Ascending aorta (tissue), 2 donors: ENCODE measurements at regions not wholly inside any gene's neighbourhood (a gene's known extent, or its start where the extent isn't known, plus 50 kb on each side); places are given as distances from the start of the nearest gene placed in this dataset.

Source experiments
- DNase-seq, 2 donors: peaks; one replicate each; pipeline ENCODE4 v3.0.0-alpha.2; 2019; ENCODE audit warnings: low spot score in 2 of 2
- H3K27ac ChIP-seq, 2 donors: fragments of 200-600 bp; sonication (generic); one replicate each; pipeline ENCODE4 v1.5.1; 2016 to 2017; ENCODE audit warnings: mild to moderate bottlenecking in 1 of 2
- H3K27me3 ChIP-seq: fragments of 200-600 bp; sonication (generic); one replicate; pipeline ENCODE4 v1.5.1; 2017
- H3K36me3 ChIP-seq, 2 donors: fragments of 200-600 bp; sonication (generic); one replicate each; pipeline ENCODE4 v1.5.1; 2016
- H3K4me1 ChIP-seq, 2 donors: fragments of 200-600 bp; sonication (generic); one replicate each; pipeline ENCODE4 v1.5.1; 2016 to 2017; ENCODE audit warnings: mild to moderate bottlenecking in 1 of 2
- H3K4me3 ChIP-seq, 2 donors: fragments of 200-600 bp; sonication (generic); one replicate each; pipeline ENCODE4 v1.5.1; 2016 to 2017; ENCODE audit warnings: mild to moderate bottlenecking in 1 of 2
- H3K9me3 ChIP-seq, 2 donors: fragments of 200-600 bp; sonication (generic); one replicate each; pipeline ENCODE4 v1.5.1; 2016
- CTCF ChIP-seq, 3 experiments: fragments of 200-600 bp in 2 of 3; fragments of 450-650 bp in 1 of 3; sonication (generic) in 2 of 3; IDR thresholded peaks; one replicate each; pipeline ENCODE4 v1.5.1; 2016 to 2019; ENCODE audit warnings: antibody characterized with exemption in 3 of 3, mild to moderate bottlenecking in 1 of 3, moderate library complexity in 1 of 3
- intact Hi-C: fragments of 100-400 bp; cut with DNase I; formaldehyde crosslinking; loops from one replicate; pipeline ENCODE4 v1.15.1; 2023

- Histone ChIP-seq H3K27me3 (no peaks in the 10 kb centered on the region), H3K4me1 (peaks cover 0 to 2% of the 10 kb centered on the region in 2 donors), H3K4me3 (peak overlapping the region; percentile 84 to 89), H3K36me3 (no peaks in the 10 kb centered on the region), H3K9me3 (no peaks in the 10 kb centered on the region), H3K27ac (peak overlapping the region; percentile 91 to 98)
- TF ChIP-seq CTCF (IDR thresholded peaks at IDR 0.05) = no peak
- peak in 1 of 2 donors; percentile 71 for DNase-seq
- intact Hi-C loops = loop anchor here (2.0 to 10.0 kb wide), 6 partner anchors 133 to 1768 kb away; partner anchors contain the start of genes IFRD1 and MDFIC
These were observed 165.9 kb upstream of the PPP1R3A start for GRCh38 chr7:114084472-114085312.

GRCh38 chr7:114084002-114084471 lies 165.2 kb upstream of the PPP1R3A start:
- TF ChIP-seq CTCF (IDR thresholded peaks at IDR 0.05) = no peak
- intact Hi-C loops = loop anchor here (2.0 to 10.0 kb wide), 4 partner anchors 323 to 1768 kb away; partner anchors contain the start of gene IFRD1
- Histone ChIP-seq H3K27me3 (no peaks in the 10 kb centered on the region), H3K4me1 (peaks cover 0 to 2% of the 10 kb centered on the region in 2 donors), H3K27ac (peak overlapping the region; percentile 91 to 98), H3K36me3 (no peaks in the 10 kb centered on the region), H3K9me3 (no peaks in the 10 kb centered on the region), H3K4me3 (peak overlapping the region; percentile 84 to 89)
- DNase-seq = no peak

- TF ChIP-seq CTCF (IDR thresholded peaks at IDR 0.05) = no peak
- Histone ChIP-seq H3K36me3 (no peaks in the 10 kb centered on the region), H3K27me3 (no peaks in the 10 kb centered on the region), H3K9me3 (no peaks in the 10 kb centered on the region), H3K27ac (peak overlapping the region; percentile 91 to 98), H3K4me1 (peaks cover 0 to 2% of the 10 kb centered on the region in 2 donors), H3K4me3 (peak overlapping the region; percentile 84 to 89)
- intact Hi-C loops = loop anchor here (2.0 to 10.0 kb wide), 5 partner anchors 323 to 1769 kb away; partner anchors contain the start of gene IFRD1
- DNase-seq = peak in 1 of 2 donors; percentile 67
These were observed 164.6 kb upstream of the PPP1R3A start for GRCh38 chr7:114083166-114084001.

- intact Hi-C loops = loop anchor here (2.0 to 10.0 kb wide), 4 partner anchors 458 to 1770 kb away; partner anchors contain the start of gene IFRD1
- H3K4me1 ChIP-seq = peaks cover 0 to 2% of the 10 kb centered on the region in 2 donors
- H3K9me3 ChIP-seq = no peaks in the 10 kb centered on the region
- no peak for DNase-seq
- H3K4me3 ChIP-seq = peak overlapping the region; percentile 84 to 89
- no peaks in the 10 kb centered on the region for H3K36me3 ChIP-seq
- H3K27ac ChIP-seq = peak overlapping the region; percentile 91 to 98
- H3K27me3 ChIP-seq = no peaks in the 10 kb centered on the region
- no peak for TF ChIP-seq CTCF (IDR thresholded peaks at IDR 0.05)
These were observed 163.9 kb upstream of the PPP1R3A start for GRCh38 chr7:114082642-114083165.
